ENCODE measurements at regions not wholly inside any gene's neighbourhood (a gene's known extent, or its start where the extent isn't known, plus 50 kb on each side); places are given as distances from the start of the nearest gene placed in this dataset.

- H2AFZ ChIP-seq (ENCODE audit: low read depth, low read length, poor library complexity, severe bottlenecking) = no peak overlapping the region
- no peaks in the 10 kb centered on the region for H3K9me2 ChIP-seq (ENCODE audit: insufficient read depth)
- no peaks in the 10 kb centered on the region for H3K9me3 ChIP-seq (ENCODE audit: control insufficient read depth in 1 of 2, insufficient read depth in 1 of 2, low read depth in 1 of 2, low read length in 2 of 2)
- peaks cover 8 to 29% of the 10 kb centered on the region in 2 experiments for H3K4me1 ChIP-seq (ENCODE audit: control insufficient read depth in 1 of 2, insufficient read depth in 2 of 2, low read length in 2 of 2)
- CTCF ChIA-PET = no interaction called here
- intact Hi-C loops (cut with micrococcal nuclease) = no loop called here
- ATAC-seq (no peak), DNase-seq (ENCODE audit: low read depth, low spot score) (no peak)
- TF ChIP-seq JUND (IDR thresholded peaks at IDR 0.05) (no peak), EGR1 (IDR thresholded peaks at IDR 0.05; ENCODE audit: low read depth) (no peak), POLR2AphosphoS5 (IDR thresholded peaks at IDR 0.05; ENCODE audit: low read depth, low read length) (no peak), EZH2phosphoT487 (IDR thresholded peaks at IDR 0.05; ENCODE audit: borderline replicate concordance) (no peak), CBX3 (IDR thresholded peaks at IDR 0.05; ENCODE audit: low read depth) (no peak)
- TF ChIP-seq, protein P1, sequence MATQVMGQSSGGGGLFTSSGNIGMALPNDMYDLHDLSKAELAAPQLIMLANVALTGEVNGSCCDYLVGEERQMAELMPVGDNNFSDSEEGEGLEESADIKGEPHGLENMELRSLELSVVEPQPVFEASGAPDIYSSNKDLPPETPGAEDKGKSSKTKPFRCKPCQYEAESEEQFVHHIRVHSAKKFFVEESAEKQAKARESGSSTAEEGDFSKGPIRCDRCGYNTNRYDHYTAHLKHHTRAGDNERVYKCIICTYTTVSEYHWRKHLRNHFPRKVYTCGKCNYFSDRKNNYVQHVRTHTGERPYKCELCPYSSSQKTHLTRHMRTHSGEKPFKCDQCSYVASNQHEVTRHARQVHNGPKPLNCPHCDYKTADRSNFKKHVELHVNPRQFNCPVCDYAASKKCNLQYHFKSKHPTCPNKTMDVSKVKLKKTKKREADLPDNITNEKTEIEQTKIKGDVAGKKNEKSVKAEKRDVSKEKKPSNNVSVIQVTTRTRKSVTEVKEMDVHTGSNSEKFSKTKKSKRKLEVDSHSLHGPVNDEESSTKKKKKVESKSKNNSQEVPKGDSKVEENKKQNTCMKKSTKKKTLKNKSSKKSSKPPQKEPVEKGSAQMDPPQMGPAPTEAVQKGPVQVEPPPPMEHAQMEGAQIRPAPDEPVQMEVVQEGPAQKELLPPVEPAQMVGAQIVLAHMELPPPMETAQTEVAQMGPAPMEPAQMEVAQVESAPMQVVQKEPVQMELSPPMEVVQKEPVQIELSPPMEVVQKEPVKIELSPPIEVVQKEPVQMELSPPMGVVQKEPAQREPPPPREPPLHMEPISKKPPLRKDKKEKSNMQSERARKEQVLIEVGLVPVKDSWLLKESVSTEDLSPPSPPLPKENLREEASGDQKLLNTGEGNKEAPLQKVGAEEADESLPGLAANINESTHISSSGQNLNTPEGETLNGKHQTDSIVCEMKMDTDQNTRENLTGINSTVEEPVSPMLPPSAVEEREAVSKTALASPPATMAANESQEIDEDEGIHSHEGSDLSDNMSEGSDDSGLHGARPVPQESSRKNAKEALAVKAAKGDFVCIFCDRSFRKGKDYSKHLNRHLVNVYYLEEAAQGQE (IDR thresholded peaks at IDR 0.05; ENCODE audit: low read depth) = no peak
- no peaks in the 10 kb centered on the region for H4K20me1 ChIP-seq (ENCODE audit: insufficient read depth)
- POLR2A ChIA-PET = no interaction called here
- RAD21 ChIA-PET (ENCODE audit: low non-redundant PET in 1 of 2, low total read pairs in 2 of 2, uncharacterized antibody in 2 of 2, unreplicated experiment in 2 of 2) = no interaction called here
- no peak overlapping the region for H3K27ac ChIP-seq (ENCODE audit: low read depth, low read length)
- no TSS peak for BruUV-seq (replicated peaks)
- no peak overlapping the region for H3K9ac ChIP-seq (ENCODE audit: low read length)
- no peaks in the 10 kb centered on the region for H3K36me3 ChIP-seq (ENCODE audit: control insufficient read depth in 1 of 2, insufficient read depth in 2 of 2, low read length in 2 of 2)
- H3K4me2 ChIP-seq (ENCODE audit: low read length) = no peak overlapping the region
- H3K79me2 ChIP-seq (ENCODE audit: insufficient read depth, low read length) = no peaks in the 10 kb centered on the region
- no peaks in the 10 kb centered on the region for H3K27me3 ChIP-seq (ENCODE audit: insufficient read depth, low read length)
- H3K4me3 ChIP-seq (replicated peaks in 1 of 2; ENCODE audit: low read depth in 1 of 2, low read length in 2 of 2) = no peak overlapping the region
Observed at GRCh38 chr11:134538742-134539141, 126.7 kb upstream of the B3GAT1 start.

DNA sequence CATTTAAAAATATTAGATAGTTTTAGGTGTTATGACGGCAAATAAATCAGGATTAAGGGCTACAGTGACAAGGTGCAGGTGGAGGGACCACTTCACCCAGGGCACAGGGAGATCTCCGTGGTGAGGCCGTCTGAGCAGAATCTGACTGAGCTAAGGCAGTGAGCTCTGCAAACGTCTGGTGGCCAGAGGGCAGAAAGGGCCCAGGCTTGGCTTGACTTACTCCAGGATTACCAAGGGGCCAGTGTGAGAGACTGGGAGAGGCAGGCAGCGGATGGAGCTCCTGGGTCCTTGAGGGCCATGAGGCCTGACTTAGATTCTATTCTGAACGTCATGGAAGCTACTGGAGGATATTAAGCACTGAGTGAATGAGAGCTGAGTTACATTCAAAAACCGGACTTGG is 125.9 kb upstream of the B3GAT1 start:
- Histone ChIP-seq H3K4me2 (ENCODE audit: low read length) (no peak overlapping the region), H3K36me3 (ENCODE audit: control insufficient read depth in 1 of 2, insufficient read depth in 2 of 2, low read length in 2 of 2) (no peaks in the 10 kb centered on the region), H3K9me2 (ENCODE audit: insufficient read depth) (no peaks in the 10 kb centered on the region), H3K4me3 (replicated peaks in 1 of 2; ENCODE audit: low read depth in 1 of 2, low read length in 2 of 2) (no peak overlapping the region), H3K27ac (ENCODE audit: low read depth, low read length) (no peak overlapping the region), H3K9me3 (ENCODE audit: control insufficient read depth in 1 of 2, insufficient read depth in 1 of 2, low read depth in 1 of 2, low read length in 2 of 2) (no peaks in the 10 kb centered on the region), H4K20me1 (ENCODE audit: insufficient read depth) (no peaks in the 10 kb centered on the region), H3K27me3 (ENCODE audit: insufficient read depth, low read length) (no peaks in the 10 kb centered on the region), H3K4me1 (ENCODE audit: control insufficient read depth in 1 of 2, insufficient read depth in 2 of 2, low read length in 2 of 2) (peaks cover 8 to 21% of the 10 kb centered on the region in 2 experiments), H2AFZ (ENCODE audit: low read depth, low read length, poor library complexity, severe bottlenecking) (no peak overlapping the region), H3K79me2 (ENCODE audit: insufficient read depth, low read length) (no peaks in the 10 kb centered on the region), H3K9ac (ENCODE audit: low read length) (no peak overlapping the region)
- BruUV-seq (replicated peaks) = no TSS peak
- POLR2A ChIA-PET = no interaction called here
- intact Hi-C loops (cut with micrococcal nuclease) = no loop called here
- ATAC-seq (no peak), DNase-seq (ENCODE audit: low read depth, low spot score) (no peak)
- RAD21 ChIA-PET (ENCODE audit: low non-redundant PET in 1 of 2, low total read pairs in 2 of 2, uncharacterized antibody in 2 of 2, unreplicated experiment in 2 of 2) = no interaction called here
- TF ChIP-seq YY1 (IDR thresholded peaks at IDR 0.05; ENCODE audit: extremely low read depth, insufficient replicate concordance, low read depth, low read length) = no peak
- TF ChIP-seq, protein P2, sequence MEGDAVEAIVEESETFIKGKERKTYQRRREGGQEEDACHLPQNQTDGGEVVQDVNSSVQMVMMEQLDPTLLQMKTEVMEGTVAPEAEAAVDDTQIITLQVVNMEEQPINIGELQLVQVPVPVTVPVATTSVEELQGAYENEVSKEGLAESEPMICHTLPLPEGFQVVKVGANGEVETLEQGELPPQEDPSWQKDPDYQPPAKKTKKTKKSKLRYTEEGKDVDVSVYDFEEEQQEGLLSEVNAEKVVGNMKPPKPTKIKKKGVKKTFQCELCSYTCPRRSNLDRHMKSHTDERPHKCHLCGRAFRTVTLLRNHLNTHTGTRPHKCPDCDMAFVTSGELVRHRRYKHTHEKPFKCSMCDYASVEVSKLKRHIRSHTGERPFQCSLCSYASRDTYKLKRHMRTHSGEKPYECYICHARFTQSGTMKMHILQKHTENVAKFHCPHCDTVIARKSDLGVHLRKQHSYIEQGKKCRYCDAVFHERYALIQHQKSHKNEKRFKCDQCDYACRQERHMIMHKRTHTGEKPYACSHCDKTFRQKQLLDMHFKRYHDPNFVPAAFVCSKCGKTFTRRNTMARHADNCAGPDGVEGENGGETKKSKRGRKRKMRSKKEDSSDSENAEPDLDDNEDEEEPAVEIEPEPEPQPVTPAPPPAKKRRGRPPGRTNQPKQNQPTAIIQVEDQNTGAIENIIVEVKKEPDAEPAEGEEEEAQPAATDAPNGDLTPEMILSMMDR (IDR thresholded peaks at IDR 0.05 in 2 of 3, conservative IDR thresholded peaks at IDR 0.05 in 1 of 3; ENCODE audit: borderline replicate concordance in 1 of 3, insufficient read depth in 1 of 3, low read depth in 2 of 3, low read length in 2 of 3) = no peak
- no peak for TF ChIP-seq CBX3 (IDR thresholded peaks at IDR 0.05; ENCODE audit: low read depth)
- no peak for TF ChIP-seq EZH2 (IDR thresholded peaks at IDR 0.05)
- TF ChIP-seq POLR2A (IDR thresholded peaks at IDR 0.05; ENCODE audit: borderline replicate concordance, extremely low read depth, insufficient read depth, insufficient read length) = no peak
- CTCF ChIA-PET = no interaction called here

Measured in HCT116 (cell line).